Erythroblast (primary cell): ENCODE measurements at regions not wholly inside any gene's neighbourhood (a gene's known extent, or its start where the extent isn't known, plus 50 kb on each side); places are given as distances from the start of the nearest gene placed in this dataset.

Experiments
- GATA1 ChIP-seq: IDR thresholded peaks from 2 replicates; pipeline ENCODE4 v1.6.1; 2011; ENCODE audit warnings: low read depth, mild to moderate bottlenecking, control low read depth, low read length, moderate library complexity
- POLR2A ChIP-seq: IDR thresholded peaks from 2 replicates; pipeline ENCODE4 v1.6.1; 2011; ENCODE audit warnings: mild to moderate bottlenecking, low read length

DNA sequence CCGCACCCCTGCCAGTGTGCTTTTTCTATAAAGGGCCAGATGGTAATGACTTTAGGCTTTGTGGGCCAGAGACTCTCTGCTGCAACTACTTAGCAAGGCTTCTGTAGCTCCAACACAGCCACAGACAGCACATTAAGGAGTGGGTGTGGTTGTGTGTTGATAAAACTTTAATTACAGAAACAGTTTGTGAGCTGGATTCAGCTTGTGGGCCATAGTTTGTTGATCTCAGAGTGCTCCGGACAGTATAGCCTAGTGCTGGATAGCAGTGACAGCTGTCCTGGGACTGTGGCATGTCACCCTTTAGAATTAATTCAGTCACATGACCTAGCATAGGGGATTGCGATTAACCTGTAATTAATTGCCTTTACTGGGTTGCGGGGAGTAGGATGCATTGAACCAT lies 109.7 kb downstream of the ZNF664 start:
- no peak for TF ChIP-seq POLR2A
- TF ChIP-seq GATA1 = no peak
